HCT116 (cell line): ENCODE measurements at regions not wholly inside any gene's neighbourhood (a gene's known extent, or its start where the extent isn't known, plus 50 kb on each side); places are given as distances from the start of the nearest gene placed in this dataset.

Experiments used
- ATAC-seq: fragments of 200-7000 bp; cut with Tn5 transposase; 2 replicates; pipeline ENCODE4 v1.9.1; 2020; ENCODE audit warnings: mild to moderate bottlenecking, moderate library complexity
- BruUV-seq: library from RNA; stranded (reverse); fragments of 400-500 nt; replicated peaks from 2 replicates; lab custom pipeline; 2021; lab: Mats Ljungman, UMichigan
- CTCF ChIA-PET: fragments of 300-600 bp; sonication (Branson Sonifier 250); formaldehyde crosslinking; loops from one replicate; lab custom pipeline; 2021; ENCODE audit warnings: antibody characterized with exemption; lab: Charles Lee
- POLR2A ChIA-PET: fragments of 300-600, 350-600 bp; sonication (Branson Sonifier 250); formaldehyde crosslinking; loops from one replicate; lab custom pipeline; 2021; ENCODE audit warnings: antibody characterized with exemption; lab: Charles Lee
- RAD21 ChIA-PET, 2 experiments: fragments of 300-600 bp; sonication (Branson Sonifier 250); formaldehyde crosslinking; loops; one replicate each; lab custom pipeline; 2023; ENCODE audit warnings: low total read pairs in 2 of 2; ENCODE audit not compliant: uncharacterized antibody in 2 of 2, unreplicated experiment in 2 of 2, low non-redundant PET in 1 of 2; lab: Charles Lee
- DNase-seq: peaks from one replicate; pipeline ENCODE4 v3.0.0-alpha.2; 2010; ENCODE audit warnings: low read depth, low spot score
- H2AFZ ChIP-seq: fragments of 200-600 bp; shearing (Covaris generic), sonication (generic); 2 replicates; pipeline ENCODE4 v1.6.1; 2017; ENCODE audit warnings: low read depth, mixed run types, mixed read lengths, antibody characterized with exemption, low read length; ENCODE audit not compliant: poor library complexity, severe bottlenecking
- H3K27ac ChIP-seq: 2 replicates; pipeline ENCODE4 v1.5.1; 2012; ENCODE audit warnings: low read depth, low read length
- H3K27me3 ChIP-seq: fragments of 200-600 bp; sonication (generic); 2 replicates; pipeline ENCODE4 v1.6.1; 2016; ENCODE audit warnings: mixed run types, low read length, mixed read lengths; ENCODE audit not compliant: insufficient read depth
- H3K36me3 ChIP-seq, 2 experiments: fragments of 200-500 bp in 1 of 2; fragments of 200-600 bp in 1 of 2; sonication (Bioruptor generic) in 1 of 2; sonication (generic) in 1 of 2; 2 replicates each; pipeline versions ENCODE4 v1.5.1 to v1.6.1; 2014 to 2016; ENCODE audit warnings: low read length in 2 of 2, inconsistent platforms in 1 of 2, mixed read lengths in 1 of 2, mixed run types in 1 of 2; ENCODE audit not compliant: insufficient read depth in 2 of 2, control insufficient read depth in 1 of 2
- H3K4me1 ChIP-seq, 2 experiments: fragments of 200-600 bp in 1 of 2; sonication (generic) in 1 of 2; 2 replicates each; pipeline versions ENCODE4 v1.5.1 to v1.6.1; 2012 to 2017; ENCODE audit warnings: low read length in 2 of 2, inconsistent platforms in 1 of 2, mild to moderate bottlenecking in 1 of 2, mixed read lengths in 1 of 2, mixed run types in 1 of 2, moderate library complexity in 1 of 2; ENCODE audit not compliant: insufficient read depth in 2 of 2, control insufficient read depth in 1 of 2
- H3K4me2 ChIP-seq: fragments of 200-600 bp; sonication (generic); 2 replicates; pipeline ENCODE4 v1.6.1; 2017; ENCODE audit warnings: mixed run types, low read length, mixed read lengths
- H3K4me3 ChIP-seq, 2 experiments: fragments of 200-600 bp in 1 of 2; sonication (generic) in 1 of 2; replicated peaks in 1 of 2; 2 replicates each; pipeline ENCODE4 v1.5.1; 2011 to 2016; ENCODE audit warnings: low read length in 2 of 2, control low read depth in 1 of 2, low read depth in 1 of 2, mild to moderate bottlenecking in 1 of 2, mixed read lengths in 1 of 2, mixed run types in 1 of 2
- H3K79me2 ChIP-seq: fragments of 200-600 bp; sonication (generic); 2 replicates; pipeline ENCODE4 v1.6.1; 2017; ENCODE audit warnings: mild to moderate bottlenecking, mixed run types, low read length, moderate library complexity, mixed read lengths; ENCODE audit not compliant: insufficient read depth
- H3K9ac ChIP-seq: fragments of 200-600 bp; sonication (generic); 2 replicates; pipeline ENCODE4 v1.6.1; 2016; ENCODE audit warnings: low read length, mixed read lengths
- H3K9me2 ChIP-seq: fragments of 200-600 bp; sonication (generic), shearing (Covaris generic); 2 replicates; pipeline ENCODE4 v1.6.1; 2017; ENCODE audit warnings: mixed run types, mild to moderate bottlenecking, moderate library complexity; ENCODE audit not compliant: insufficient read depth
- H3K9me3 ChIP-seq, 2 experiments: fragments of 200-500 bp in 1 of 2; fragments of 200-600 bp in 1 of 2; sonication (Bioruptor generic) in 1 of 2; sonication (generic) in 1 of 2; 2 replicates each; pipeline ENCODE4 v1.6.1; 2014 to 2017; ENCODE audit warnings: low read length in 2 of 2, mixed read lengths in 2 of 2, inconsistent platforms in 1 of 2, low read depth in 1 of 2, mild to moderate bottlenecking in 1 of 2, mixed run types in 1 of 2, moderate library complexity in 1 of 2; ENCODE audit not compliant: control insufficient read depth in 1 of 2, insufficient read depth in 1 of 2
- H4K20me1 ChIP-seq: fragments of 200-600 bp; sonication (generic), shearing (Covaris generic); 2 replicates; pipeline ENCODE4 v1.6.1; 2017; ENCODE audit warnings: mixed run types, mild to moderate bottlenecking, moderate library complexity; ENCODE audit not compliant: insufficient read depth
- CBX3 ChIP-seq: IDR thresholded peaks from 2 replicates; pipeline ENCODE4 v1.6.1; 2012; ENCODE audit warnings: low read depth
- CEBPB ChIP-seq: IDR thresholded peaks from 2 replicates; pipeline ENCODE4 v1.6.1; 2012; ENCODE audit warnings: low read depth
- CTCF ChIP-seq, 3 experiments: fragments of 200-600 bp in 1 of 3; sonication (generic) in 1 of 3; IDR thresholded peaks in 2 of 3; conservative IDR thresholded peaks in 1 of 3; 2 replicates each; pipeline ENCODE4 v1.5.1; 2012 to 2017; ENCODE audit warnings: low read depth in 2 of 3, low read length in 2 of 3, antibody characterized with exemption in 1 of 3, borderline replicate concordance in 1 of 3, control low read depth in 1 of 3, mild to moderate bottlenecking in 1 of 3, mixed read lengths in 1 of 3, mixed run types in 1 of 3, moderate library complexity in 1 of 3; ENCODE audit not compliant: insufficient read depth in 1 of 3
- EGR1 ChIP-seq: IDR thresholded peaks from 2 replicates; pipeline ENCODE4 v1.6.1; 2012; ENCODE audit warnings: low read depth
- ELF1 ChIP-seq: IDR thresholded peaks from 2 replicates; pipeline ENCODE4 v1.6.1; 2012; ENCODE audit warnings: low read depth, borderline replicate concordance
- EZH2 ChIP-seq: fragments of 200-600 bp; sonication (generic); IDR thresholded peaks from 2 replicates; pipeline ENCODE4 v1.6.1; 2017; ENCODE audit warnings: antibody characterized with exemption, mixed run types
- FOSL1 ChIP-seq: IDR thresholded peaks from 2 replicates; pipeline ENCODE4 v1.6.1; 2012; ENCODE audit warnings: low read depth
- JUND ChIP-seq: IDR thresholded peaks from 2 replicates; pipeline ENCODE4 v1.6.1; 2012
- POLR2AphosphoS5 ChIP-seq: IDR thresholded peaks from 2 replicates; pipeline ENCODE4 v1.6.1; 2011; ENCODE audit warnings: mild to moderate bottlenecking, low read depth, low read length, moderate library complexity
- RAD21 ChIP-seq: IDR thresholded peaks from 2 replicates; pipeline ENCODE4 v1.6.1; 2012; ENCODE audit warnings: low read depth, mild to moderate bottlenecking
- SIN3A ChIP-seq: IDR thresholded peaks from 2 replicates; pipeline ENCODE4 v1.6.1; 2012; ENCODE audit warnings: low read depth
- SP1 ChIP-seq: IDR thresholded peaks from 2 replicates; pipeline ENCODE4 v1.6.1; 2012; ENCODE audit warnings: low read depth
- SRF ChIP-seq: IDR thresholded peaks from 2 replicates; pipeline ENCODE4 v1.6.1; 2012; ENCODE audit warnings: low read depth
- YY1 ChIP-seq: IDR thresholded peaks from 2 replicates; pipeline ENCODE4 v1.6.1; 2011; ENCODE audit warnings: low read length, low read depth, moderate library complexity, mild to moderate bottlenecking; ENCODE audit not compliant: insufficient replicate concordance; ENCODE audit errors: extremely low read depth
- ZFX ChIP-seq: fragments of 450-650 bp; IDR thresholded peaks from 2 replicates; pipeline ENCODE4 v1.6.1; 2017
- ZNF274 ChIP-seq: fragments of 200-500 bp; sonication (Bioruptor generic); IDR thresholded peaks from 2 replicates; pipeline ENCODE4 v1.6.1; 2014; ENCODE audit warnings: mild to moderate bottlenecking, low read depth, low read length, inconsistent platforms
- intact Hi-C: fragments of 100-400 bp; cut with micrococcal nuclease; formaldehyde crosslinking; loops from 2 replicates; pipeline ENCODE4 v1.10.0; 2022
- TF ChIP-seq, protein P1 (sequence below): IDR thresholded peaks from 2 replicates; pipeline ENCODE4 v1.6.1; 2012
- TF ChIP-seq, protein P2 (sequence below): IDR thresholded peaks from 2 replicates; pipeline ENCODE4 v1.6.1; 2011; ENCODE audit warnings: mild to moderate bottlenecking, low read length, moderate library complexity; ENCODE audit not compliant: insufficient replicate concordance; ENCODE audit errors: extremely low read depth

DNA sequence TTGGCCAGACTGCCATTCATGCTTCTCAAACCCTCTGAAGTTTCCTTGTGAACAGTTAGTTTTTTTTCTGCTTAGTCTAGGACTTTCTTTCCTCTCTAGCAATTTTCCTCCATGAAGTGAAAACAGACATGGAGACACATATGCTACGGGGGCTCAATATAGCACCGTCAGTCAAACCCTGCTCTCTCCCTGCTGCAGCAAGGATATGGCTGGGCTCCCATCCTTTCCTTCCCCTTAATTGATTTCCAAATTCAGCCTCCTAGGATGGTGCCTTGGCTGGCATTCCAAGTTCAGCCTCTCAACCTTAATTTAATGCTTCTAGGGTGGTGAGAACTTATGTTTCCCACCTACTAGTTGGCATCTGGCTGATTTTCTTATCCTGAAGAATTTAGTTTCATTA, 436.7 kb downstream of the NPIPA7 start:
- H3K9ac ChIP-seq = no peak overlapping the region
- POLR2A ChIA-PET = no interaction called here
- no peak overlapping the region for H3K27ac ChIP-seq
- no peaks in the 10 kb centered on the region for H3K36me3 ChIP-seq
- DNase-seq = no peak
- no peaks in the 10 kb centered on the region for H3K9me2 ChIP-seq
- CTCF ChIA-PET = no interaction called here
- no peaks in the 10 kb centered on the region for H3K4me1 ChIP-seq
- no TSS peak for BruUV-seq
- ATAC-seq = no peak
- no peaks in the 10 kb centered on the region for H3K79me2 ChIP-seq
- no peak for TF ChIP-seq EGR1
- TF ChIP-seq ZNF274 = no peak
- no peak for TF ChIP-seq ELF1
- H3K27me3 ChIP-seq = peaks cover 20% of the 10 kb centered on the region; the same call in 1 of the 2 replicates
- no peaks in the 10 kb centered on the region for H3K9me3 ChIP-seq
- intact Hi-C loops = no loop called here
- no peak overlapping the region for H2AFZ ChIP-seq
- RAD21 ChIA-PET = no interaction called here
- no peak overlapping the region for H3K4me3 ChIP-seq
- H4K20me1 ChIP-seq = no peaks in the 10 kb centered on the region
- no peak overlapping the region for H3K4me2 ChIP-seq

GRCh38 chr16:16817196-16817595, 438.3 kb downstream of the NPIPA7 start:
- Histone ChIP-seq H3K27me3 (peaks cover 11% of the 10 kb centered on the region), H3K4me3 (no peak overlapping the region), H3K4me1 (no peaks in the 10 kb centered on the region), H2AFZ (no peak overlapping the region), H3K9me3 (no peaks in the 10 kb centered on the region), H3K4me2 (no peak overlapping the region), H4K20me1 (no peaks in the 10 kb centered on the region), H3K9ac (no peak overlapping the region), H3K36me3 (no peaks in the 10 kb centered on the region), H3K9me2 (no peaks in the 10 kb centered on the region), H3K79me2 (no peaks in the 10 kb centered on the region), H3K27ac (no peak overlapping the region)
- RAD21 ChIA-PET = no interaction called here
- no TSS peak for BruUV-seq
- CTCF ChIA-PET = no interaction called here
- intact Hi-C loops = no loop called here
- POLR2A ChIA-PET = no interaction called here
- TF ChIP-seq, protein P1, sequence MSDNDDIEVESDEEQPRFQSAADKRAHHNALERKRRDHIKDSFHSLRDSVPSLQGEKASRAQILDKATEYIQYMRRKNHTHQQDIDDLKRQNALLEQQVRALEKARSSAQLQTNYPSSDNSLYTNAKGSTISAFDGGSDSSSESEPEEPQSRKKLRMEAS = no peak
- no peak for TF ChIP-seq ZNF274
- no peak for TF ChIP-seq JUND
- TF ChIP-seq FOSL1 = no peak
- TF ChIP-seq YY1 = no peak
- TF ChIP-seq SRF = no peak
- no peak for TF ChIP-seq POLR2AphosphoS5
- no peak for TF ChIP-seq EZH2
- TF ChIP-seq ZFX = no peak
- no peak for TF ChIP-seq RAD21
- TF ChIP-seq ELF1 = no peak
- no peak for TF ChIP-seq SIN3A
- TF ChIP-seq, protein P2, sequence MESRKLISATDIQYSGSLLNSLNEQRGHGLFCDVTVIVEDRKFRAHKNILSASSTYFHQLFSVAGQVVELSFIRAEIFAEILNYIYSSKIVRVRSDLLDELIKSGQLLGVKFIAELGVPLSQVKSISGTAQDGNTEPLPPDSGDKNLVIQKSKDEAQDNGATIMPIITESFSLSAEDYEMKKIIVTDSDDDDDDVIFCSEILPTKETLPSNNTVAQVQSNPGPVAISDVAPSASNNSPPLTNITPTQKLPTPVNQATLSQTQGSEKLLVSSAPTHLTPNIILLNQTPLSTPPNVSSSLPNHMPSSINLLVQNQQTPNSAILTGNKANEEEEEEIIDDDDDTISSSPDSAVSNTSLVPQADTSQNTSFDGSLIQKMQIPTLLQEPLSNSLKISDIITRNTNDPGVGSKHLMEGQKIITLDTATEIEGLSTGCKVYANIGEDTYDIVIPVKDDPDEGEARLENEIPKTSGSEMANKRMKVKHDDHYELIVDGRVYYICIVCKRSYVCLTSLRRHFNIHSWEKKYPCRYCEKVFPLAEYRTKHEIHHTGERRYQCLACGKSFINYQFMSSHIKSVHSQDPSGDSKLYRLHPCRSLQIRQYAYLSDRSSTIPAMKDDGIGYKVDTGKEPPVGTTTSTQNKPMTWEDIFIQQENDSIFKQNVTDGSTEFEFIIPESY = no peak
- no peak for TF ChIP-seq SP1
- TF ChIP-seq CTCF (IDR thresholded peaks at IDR 0.05 in 2 of 3, conservative IDR thresholded peaks at IDR 0.05 in 1 of 3; ENCODE audit: borderline replicate concordance in 1 of 3, insufficient read depth in 1 of 3, low read depth in 2 of 3, low read length in 2 of 3) = no peak
- no peak for TF ChIP-seq CEBPB
- no peak for TF ChIP-seq CBX3
- no peak for DNase-seq
- ATAC-seq = no peak
